Astrocyte of the hippocampus (primary cell): ENCODE measurements at regions not wholly inside any gene's neighbourhood (a gene's known extent, or its start where the extent isn't known, plus 50 kb on each side); places are given as distances from the start of the nearest gene placed in this dataset.

ENCODE experiments used
- DNase-seq: peaks from one replicate; pipeline ENCODE4 v3.0.0; 2011; ENCODE audit warnings: low read depth, low spot score

DNA sequence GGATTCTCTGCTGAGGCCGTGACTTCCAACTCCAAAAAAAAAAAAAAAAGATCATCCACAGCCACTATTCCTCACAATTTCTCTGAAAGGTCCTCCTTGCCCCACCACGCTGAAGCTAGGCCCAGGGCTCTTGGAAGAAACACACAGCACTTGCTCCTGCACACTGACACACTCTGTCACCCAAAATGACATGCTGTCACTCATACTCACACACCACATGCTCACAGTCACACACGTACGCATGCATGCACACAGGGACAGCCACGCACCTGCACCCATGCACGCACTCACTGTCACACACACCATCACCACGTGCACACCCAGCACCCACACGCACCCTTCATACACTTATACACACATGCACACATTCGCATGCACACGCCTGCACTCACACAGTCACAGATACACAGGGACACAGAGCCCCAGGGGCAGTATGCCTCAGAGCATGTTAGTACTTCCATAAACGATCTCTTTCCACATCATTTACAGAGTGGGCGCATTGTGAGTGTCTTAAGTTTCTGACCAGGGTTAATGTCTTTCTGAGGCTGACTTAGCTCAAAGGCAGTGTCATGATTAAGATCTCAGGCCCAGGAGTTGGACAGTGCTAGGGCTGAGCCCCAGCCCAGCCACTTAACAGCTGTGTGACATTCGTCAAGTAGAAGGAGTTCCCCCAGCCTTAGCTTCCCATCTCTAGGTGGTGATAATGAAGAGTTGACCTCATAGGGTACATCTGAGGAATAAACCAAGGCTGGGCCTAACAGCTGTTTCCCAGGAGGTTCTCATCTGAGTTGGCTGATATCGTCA, 93.4 kb downstream of the GLI2 start:
- DNase-seq = no peak

DNA sequence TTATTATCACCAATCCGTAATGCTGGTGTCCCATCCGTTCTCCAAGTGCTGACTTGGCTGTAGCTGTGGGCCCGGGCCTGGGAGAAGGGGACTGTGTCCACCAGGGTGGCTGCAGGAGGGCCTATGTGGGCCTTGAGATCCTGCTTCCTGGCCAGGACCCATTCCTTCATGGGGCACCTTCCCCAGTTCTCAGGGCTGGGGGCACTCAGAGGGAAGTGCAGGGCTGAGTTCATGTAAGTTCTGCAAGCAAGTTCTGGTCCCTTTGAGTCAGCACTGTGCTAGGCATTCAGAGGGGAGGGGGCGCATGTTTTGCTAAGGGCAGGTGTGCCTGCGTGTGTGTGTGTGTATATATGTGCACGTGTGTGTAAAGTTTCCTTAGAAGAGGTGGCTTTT, 94.0 kb downstream of the GLI2 start:
- DNase-seq = no peak

DNA sequence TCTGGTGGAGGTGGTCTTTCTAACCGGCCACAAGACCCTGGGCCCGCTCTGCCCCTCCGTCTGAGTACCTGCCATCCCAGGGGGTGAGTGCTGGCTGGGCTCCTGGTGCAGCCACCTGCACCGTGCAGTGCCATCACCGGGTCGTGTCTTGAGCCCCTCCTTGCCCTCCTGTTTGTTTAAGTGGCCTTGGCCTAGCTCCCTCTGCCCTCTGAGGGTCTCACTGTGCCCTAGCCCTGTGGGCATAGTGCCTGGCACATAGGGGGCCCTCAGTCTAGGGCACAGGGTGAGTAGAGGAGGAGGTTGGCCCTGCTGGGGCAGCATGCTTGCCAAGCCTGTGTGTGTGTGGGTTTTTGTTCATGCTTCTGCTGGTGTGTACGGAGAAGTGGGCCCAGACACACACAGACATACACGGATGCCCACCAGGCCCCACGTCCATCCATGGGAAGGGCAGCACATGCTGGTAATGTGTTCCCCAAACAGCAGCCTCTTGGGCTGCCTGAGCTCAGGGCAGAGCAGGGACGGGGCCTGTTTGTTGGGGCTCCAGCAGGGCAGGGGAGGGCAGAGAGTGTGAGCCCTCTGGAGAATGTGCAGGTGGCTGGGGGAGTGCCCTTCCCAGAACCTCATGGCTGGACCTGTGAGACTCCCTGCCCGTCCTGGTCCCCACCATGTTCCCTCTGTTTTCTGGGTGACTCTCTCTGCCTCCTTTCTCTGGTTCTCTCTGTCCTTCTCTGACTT, 94.6 kb downstream of the GLI2 start:
- DNase-seq = no peak

DNA sequence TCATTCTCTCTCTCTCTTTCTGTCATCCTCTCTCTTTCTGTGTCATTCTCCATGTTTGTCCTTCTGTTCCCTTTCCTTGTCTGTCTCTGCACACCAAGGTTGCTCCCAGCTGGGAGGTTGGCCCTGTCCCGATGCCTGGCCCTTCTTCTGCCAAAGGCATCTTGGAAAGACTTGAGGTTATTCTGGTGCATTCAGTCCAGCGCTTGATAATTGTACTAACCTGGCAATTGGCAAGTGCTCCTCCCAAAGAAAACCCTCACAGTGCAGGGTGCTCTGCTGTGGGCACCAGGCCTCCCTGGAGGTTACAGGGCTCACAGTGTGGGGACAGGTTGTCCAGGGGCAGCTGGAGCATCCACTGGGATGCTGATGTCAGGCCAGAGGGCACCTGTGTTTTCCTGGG, 95.4 kb downstream of the GLI2 start:
- no peak for DNase-seq

DNA sequence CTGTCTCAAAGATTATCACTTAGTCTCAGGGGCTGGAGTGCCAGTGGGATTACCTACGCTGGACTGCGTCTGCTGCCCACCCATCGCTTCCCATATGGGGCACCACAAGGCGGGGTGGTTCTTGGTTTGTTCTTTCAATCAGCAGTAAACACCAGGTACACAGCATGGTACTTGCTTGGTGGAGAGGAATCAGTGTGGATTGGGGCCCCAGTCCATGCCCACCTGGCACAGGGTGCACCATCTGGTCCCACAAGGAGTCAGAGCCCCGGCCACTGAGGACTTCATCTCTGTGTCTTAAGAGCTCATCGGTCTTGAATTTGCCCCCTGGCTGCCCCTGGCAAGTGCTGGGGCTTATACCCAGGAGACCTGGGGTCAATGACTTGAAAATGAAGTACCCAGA, 96.2 kb downstream of the GLI2 start:
- no peak for DNase-seq

DNA sequence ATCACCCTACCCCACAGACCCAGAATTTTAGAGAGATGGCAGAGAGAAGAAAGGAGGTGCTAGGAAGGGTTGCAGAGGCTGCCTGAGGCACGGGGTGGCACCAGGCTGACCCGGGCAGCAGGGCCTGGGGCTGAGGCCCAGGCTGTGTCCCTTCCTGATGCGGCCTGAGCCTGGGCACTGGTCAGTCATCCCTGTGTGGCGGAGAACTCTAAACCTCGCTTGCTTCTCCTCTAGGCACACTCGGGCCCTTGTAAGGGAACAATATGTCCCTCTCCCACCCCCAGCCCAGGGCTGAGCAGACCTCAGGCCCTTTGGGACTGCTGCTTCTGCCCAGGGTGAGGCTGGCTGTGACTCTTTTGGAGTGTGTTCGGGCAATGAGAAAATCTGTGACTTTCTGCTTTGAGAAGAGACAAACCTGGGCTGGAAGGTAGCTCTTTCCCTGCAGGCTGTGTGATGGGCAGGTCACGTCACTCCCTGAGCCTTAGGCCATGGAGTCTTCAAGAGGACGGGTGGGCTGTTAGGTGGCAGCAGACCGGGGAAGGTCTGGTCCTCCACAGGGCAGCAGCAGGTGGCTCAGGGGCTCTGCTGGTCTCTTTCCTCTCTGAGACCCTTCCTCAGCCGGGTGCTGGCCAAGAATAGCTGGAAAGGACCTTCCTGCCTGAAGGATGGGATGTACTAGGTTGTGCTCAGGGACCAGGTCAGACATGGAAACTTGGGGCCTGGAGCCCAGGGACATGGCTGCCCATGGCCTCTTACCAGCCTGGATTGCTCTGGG, 96.8 kb downstream of the GLI2 start:
- no peak for DNase-seq

DNA sequence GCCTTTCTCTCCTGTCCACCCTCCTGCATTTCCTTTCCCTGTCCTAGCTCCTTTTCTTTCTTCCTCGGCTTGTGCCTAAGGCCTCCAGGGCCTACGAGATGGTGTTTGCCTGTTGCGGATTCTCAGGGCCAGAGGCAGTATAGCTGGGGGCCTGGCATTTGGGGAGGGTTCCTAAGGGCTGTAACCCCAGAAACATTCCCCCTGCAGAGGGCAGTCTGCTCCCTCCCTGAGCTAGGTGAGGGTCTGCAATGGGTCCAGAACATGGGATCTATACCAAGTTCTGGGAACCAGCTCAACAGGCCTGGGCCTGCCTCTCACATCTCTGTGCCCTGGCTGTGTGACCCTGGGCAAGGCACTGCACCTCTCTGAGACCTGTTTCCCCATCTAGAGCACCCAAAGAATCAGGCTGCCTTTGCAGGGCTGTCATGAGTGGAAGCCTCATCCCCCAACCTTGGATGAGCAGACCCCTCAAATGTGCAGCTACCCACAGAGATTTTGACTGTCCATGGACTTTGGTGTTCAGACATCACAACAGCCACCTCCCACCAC, 97.5 kb downstream of the GLI2 start:
- DNase-seq = no peak

DNA sequence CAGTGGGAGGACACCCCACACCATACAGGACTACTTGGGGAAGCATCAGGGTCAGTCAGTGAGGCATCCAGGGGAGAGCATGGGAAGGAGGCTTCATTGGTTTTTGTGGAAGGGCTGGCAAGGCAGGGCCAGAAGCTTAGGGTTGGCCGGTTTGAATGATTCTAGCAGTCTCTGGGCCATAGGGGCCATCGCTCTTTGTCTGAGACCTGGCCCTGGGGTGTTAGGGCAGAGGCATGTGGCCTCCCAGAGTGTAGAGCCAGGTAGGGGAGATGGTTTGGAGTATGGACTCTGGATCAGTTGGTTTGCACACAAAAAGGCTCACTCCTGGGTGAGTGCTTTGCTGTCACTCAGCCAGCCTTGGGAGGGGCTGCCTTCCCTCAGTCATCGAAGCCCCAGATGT, 98.5 kb downstream of the GLI2 start:
- DNase-seq = no peak

DNA sequence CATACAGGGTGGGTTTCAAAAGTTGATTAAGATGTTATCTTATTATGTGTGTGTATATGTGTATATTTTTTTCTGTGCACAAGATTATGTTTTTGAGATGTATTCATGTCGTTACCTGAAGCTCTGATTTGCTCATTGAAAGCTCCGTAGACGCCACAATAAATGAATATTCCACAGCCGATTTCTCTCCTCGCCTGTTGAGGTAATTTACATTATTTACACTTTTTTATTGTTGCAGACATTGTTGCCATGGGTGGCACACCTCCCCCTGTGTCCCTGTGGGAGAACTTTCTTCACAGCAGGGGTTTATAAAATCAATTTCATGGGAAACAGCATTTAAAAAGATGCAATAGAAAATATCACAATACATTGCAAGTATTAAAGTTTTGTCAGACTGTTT, 100.6 kb downstream of the GLI2 start:
- no peak for DNase-seq

DNA sequence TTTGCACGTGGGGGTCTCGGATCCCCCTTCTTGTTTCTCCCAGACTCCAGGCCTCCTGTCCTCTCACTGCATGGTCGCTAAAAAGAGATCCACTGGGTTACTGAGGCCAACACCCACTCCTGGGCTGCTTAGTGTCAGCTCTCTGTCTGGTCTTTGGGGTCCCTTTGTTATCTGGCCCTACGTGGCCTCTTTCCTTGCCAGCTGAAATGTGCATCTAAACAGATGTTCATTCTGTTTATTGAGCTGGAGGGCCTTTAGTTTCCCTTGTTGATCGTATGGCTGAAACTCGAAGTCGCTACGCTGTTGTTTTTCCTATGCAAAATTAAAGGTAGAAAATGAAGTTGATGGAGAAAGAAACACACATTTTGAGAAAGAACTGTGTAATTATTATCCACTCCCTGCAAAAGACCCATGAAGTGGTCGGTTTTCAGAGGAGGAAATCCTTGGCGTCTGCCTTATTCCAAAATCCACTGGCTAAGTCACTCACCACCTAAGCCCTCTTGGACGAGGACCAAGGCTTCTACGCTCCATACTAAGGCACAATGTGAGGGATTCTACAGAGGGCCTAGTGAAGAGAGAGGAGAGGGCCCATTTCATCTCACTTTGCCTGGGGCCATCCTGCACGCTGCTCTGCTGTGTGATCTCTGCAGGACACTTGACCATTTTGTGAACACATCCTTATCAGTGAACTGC, 105.3 kb downstream of the GLI2 start:
- no peak for DNase-seq

DNA sequence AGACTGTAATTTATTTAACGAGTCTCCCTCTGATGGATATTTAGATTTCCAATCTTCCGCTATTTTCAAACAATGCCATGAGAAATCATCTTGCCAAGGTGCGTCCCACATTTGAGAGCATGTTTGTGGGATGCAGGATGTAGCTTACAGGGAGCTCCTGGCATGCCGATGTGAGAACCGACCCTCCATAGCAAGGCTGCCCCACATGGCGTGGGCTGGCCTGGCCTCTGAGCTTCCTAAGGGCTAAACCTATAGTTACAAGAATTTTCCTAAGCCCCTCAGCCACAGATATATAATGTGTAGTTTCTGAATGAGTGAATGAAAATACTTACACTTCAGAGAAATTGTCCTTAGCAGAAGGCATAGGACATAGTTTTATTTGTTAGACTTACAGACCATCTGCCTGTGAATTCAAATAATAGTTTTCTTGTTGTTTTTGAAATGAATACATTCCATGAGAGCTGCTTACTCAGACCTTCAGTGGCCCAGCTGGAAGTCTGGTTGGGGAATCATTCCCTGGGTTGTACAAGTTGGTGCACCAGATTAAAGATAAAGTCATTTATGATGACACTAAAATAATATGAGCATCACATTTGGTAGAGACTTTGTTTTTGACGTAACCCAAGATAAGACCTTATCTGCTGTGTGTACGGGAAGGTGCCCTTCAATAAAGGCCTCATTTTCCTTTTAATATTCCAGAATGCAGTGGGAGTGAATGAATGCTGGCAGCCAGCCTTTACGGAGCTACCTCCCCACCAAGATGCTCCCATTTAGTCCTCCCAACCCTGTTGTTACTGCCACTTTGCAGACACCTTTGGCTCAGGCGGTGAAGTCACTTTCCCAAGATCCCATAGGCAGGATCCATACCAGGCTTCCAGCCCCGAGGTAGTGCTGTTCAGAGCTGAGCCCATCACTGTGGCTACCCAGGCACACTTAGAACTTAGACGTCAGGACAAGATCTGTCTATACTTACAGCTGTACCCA, 107.1 kb downstream of the GLI2 start:
- DNase-seq = no peak

DNA sequence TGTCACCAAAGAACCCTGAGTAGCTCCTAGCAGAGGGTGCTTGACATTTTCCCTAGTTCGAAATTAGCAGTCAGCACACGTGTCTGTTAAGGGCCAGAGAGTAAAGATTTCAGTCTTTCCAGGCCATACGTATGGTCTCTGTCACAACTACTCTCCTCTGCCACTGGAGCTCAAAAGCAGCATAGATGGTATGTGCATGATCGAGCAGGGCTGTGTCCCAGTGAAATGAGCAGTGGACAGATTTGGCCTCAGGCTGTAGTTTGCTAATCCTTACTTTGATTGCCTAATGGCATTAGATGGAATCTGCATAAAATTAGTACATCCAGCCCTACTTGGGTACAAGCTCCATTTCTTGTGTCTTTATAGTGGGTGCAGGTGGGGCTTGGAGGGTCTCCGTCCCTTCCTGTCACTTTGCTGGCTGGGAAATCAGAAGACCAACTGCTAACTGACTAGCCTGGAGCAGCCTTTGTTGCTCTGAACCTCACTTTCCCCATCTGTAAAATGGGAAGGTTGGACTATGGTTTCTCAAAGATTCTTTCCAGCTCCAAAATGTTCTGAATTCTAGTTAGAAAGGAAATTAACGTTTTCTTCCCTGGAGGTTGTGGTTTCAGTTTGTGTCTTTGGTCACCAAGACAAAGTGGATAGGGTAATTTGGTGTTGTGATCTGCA, 108.5 kb downstream of the GLI2 start:
- no peak for DNase-seq

DNA sequence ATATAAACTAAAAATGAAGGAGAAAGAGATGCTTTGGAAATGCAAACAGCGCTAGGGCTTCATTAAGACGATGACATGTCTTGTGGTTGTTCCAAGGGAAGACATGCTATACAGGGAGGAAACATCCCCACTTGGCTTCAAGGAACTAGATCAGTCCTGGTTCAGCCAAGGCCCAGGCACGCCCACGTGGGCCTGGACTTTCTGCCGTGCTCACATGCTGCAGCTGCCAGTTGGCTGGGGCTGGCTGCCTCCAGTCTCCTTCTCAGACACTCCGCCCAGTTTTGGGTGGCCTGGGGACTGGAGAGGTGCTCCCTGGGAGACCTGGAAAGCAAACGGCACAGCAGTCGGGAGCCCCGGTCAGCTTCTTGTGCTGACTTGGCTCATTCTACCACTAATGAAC, 109.6 kb downstream of the GLI2 start:
- no peak for DNase-seq

DNA sequence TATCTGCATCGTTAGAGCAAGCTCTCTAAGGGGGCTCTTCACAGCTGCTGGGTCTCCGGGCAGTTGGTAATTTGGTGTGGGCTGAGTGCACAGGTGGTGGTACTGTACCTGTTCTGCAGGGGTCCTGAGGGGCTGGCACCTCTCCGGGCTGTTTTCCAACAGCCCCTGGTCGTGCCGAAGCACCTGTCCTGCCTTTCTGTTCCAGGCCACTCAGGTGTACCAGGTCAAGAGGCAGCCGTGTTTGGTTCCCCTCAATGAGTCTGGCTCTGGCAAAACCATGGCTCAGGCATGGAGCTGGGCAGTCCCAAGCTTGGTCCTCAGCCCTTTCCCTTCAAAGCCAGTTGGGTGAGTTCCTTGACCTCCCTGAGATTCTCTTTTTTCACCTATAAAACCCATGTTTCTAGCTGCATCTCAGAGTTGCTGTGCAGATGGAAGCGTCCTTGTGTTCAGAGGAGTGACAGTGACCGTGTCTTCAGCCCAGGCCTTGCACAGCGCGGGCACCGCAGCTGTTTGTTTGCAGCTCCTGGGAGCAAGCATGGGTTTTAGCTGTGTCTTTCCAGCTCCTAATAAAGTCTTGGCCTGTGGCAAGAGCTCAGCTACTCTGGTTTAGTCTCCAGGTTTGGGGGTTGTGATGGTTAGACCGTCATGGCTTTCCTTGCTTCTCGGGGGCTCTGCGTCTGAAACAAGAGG, 110.9 kb downstream of the GLI2 start:
- DNase-seq = no peak

DNA sequence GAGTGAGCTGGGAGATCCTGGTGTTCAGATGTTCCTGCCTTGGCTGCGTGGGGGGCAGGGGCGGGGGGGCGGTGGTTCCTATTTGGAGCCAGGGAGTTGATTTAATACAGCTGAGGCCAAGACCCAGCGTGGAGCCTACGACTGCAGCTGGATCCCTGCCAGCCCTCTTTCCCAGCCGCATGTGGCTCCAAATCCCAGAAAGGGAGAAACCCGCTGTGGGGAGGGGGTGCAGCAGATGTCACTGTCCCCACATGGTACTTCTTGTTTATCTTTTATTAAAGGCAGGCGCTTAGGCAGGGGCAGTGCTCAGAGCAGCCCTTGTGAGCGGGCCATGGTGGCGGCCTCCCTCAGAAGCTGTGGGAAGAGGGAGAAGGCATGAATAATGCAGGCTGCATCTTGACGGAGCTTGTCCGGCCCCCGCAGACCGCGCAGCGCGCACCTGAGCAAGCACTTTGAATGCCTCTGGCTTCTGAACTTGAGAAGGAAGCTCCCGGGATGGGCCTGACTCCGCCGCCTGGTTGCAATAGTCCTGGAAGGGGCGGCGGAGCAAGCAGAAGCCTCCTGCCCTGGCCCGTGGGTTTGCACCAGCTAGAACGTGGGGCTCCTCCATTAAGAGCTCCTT, 112.1 kb downstream of the GLI2 start:
- no peak for DNase-seq

DNA sequence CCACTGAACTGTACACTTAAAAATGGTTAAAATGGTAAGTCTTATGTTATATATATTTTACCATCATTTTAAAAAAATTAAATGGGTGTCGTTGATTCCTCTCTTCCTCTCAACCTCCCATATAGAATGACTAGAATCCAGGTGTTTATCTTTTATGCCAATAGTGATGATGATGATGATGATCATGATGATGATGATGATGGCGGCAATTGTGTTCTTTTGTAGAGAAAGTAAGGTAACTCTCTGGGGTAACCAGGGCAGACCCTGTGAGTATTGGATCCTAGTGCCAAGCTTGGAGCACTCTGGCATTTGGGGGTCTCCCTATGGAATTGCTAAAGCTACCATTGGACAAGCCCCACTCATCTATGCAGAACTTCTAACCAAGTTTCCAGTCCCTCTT, 113.6 kb downstream of the GLI2 start:
- no peak for DNase-seq

DNA sequence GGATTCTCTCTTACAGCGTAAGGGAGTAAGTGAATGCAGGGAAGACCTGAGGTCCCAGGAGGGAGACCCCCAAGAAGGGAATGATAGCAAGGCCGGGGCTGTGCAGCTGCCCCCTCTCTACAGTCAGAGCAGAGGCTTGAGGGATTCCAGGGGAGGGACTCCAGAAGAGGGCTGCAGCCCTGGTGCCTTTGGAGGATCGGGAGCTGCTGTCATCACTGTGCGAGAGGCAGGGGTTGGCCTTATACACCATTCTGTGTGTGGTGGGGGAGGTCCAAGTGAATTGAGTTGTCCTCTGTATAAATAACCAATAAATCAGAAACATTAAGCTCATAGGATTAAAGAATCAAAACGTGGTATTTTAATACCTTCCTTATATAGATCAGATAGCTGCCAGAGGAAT, 114.9 kb downstream of the GLI2 start:
- DNase-seq = no peak

DNA sequence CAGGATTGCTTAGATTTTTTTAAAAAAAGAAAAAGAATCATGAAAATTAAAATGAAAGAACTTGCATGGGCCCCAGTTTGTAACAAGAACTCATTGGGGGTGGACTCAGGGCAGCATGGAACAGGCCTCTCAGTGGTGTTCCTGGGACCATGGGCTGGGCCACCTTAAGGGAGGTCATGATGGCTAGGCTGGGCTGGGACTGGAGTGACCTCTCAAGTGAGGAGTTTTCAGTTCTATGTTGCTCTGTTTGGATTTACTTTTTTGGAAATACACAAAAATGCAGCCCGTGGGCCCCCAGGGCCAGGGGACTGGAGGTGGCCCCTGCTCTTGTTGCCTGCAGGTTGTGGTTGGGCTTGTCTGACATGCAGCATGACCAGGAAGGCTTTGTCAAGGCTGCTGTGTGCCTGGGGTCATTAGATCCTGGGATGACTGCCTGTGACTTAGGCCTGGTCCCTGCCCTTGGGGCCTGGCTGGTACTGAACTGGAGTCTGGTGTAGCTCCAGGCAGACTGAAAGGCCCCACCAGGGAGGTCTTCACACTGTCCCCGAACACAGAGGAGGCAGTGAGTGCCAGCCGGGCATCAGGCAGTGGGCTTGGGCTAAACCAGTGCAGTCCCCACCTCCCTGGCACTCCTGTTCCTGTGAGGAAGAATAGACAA, 115.6 kb downstream of the GLI2 start:
- DNase-seq = no peak
